H1 (cell line): ENCODE measurements at regions not wholly inside any gene's neighbourhood (a gene's known extent, or its start where the extent isn't known, plus 50 kb on each side); places are given as distances from the start of the nearest gene placed in this dataset.

Experiments used
- BACH1 ChIP-seq: IDR thresholded peaks from 2 replicates; pipeline ENCODE4 v1.6.1; 2012; ENCODE audit warnings: low read length, improper control_type of control experiment
- CHD7 ChIP-seq: fragments of 300-600 bp; sonication (generic); IDR thresholded peaks from 2 replicates; pipeline ENCODE4 v1.7.1; 2012; ENCODE audit warnings: low read length, moderate library complexity, mild to moderate bottlenecking, inconsistent platforms; ENCODE audit not compliant: insufficient replicate concordance
- CTBP2 ChIP-seq: IDR thresholded peaks from 2 replicates; pipeline ENCODE4 v1.7.0; 2011; ENCODE audit warnings: borderline replicate concordance, mild to moderate bottlenecking, moderate library complexity, mixed read lengths, low read length; ENCODE audit not compliant: insufficient read depth, insufficient read length
- GABPA ChIP-seq: IDR thresholded peaks from 2 replicates; pipeline ENCODE4 v1.6.1; 2011; ENCODE audit warnings: mild to moderate bottlenecking, low read length, moderate library complexity, borderline replicate concordance; ENCODE audit not compliant: insufficient read depth
- KDM4A ChIP-seq: IDR thresholded peaks from one replicate; pipeline ENCODE4 v1.7.1; 2012; ENCODE audit warnings: low read depth, mild to moderate bottlenecking, moderate library complexity, low read length, inconsistent platforms; ENCODE audit not compliant: severe bottlenecking
- MAFK ChIP-seq: IDR thresholded peaks from 2 replicates; pipeline ENCODE4 v1.6.1; 2012; ENCODE audit warnings: low read depth, mild to moderate bottlenecking, improper control_type of control experiment, low read length
- MAX ChIP-seq: IDR thresholded peaks from 2 replicates; pipeline ENCODE4 v1.6.1; 2012; ENCODE audit warnings: inconsistent platforms
- SAP30 ChIP-seq: fragments of 300-600 bp; sonication (generic); IDR thresholded peaks from 2 replicates; pipeline ENCODE4 v1.7.1; 2012; ENCODE audit warnings: low read length, moderate library complexity, mild to moderate bottlenecking, inconsistent platforms; ENCODE audit not compliant: insufficient read depth, insufficient replicate concordance
- SP4 ChIP-seq: IDR thresholded peaks from 2 replicates; pipeline ENCODE4 v1.6.1; 2012; ENCODE audit warnings: low read length, inconsistent platforms
- SRF ChIP-seq: IDR thresholded peaks from 2 replicates; pipeline ENCODE4 v1.6.1; 2011; ENCODE audit warnings: mild to moderate bottlenecking, low read depth, low read length, moderate library complexity
- TCF12 ChIP-seq: IDR thresholded peaks from 2 replicates; pipeline ENCODE4 v1.6.1; 2011; ENCODE audit warnings: low read depth, mild to moderate bottlenecking, low read length
- TEAD4 ChIP-seq: IDR thresholded peaks from 2 replicates; pipeline ENCODE4 v1.6.1; 2012; ENCODE audit warnings: low read depth, low read length, inconsistent platforms, mixed read lengths

- no peak for TF ChIP-seq CHD7
- no peak for TF ChIP-seq SRF
- no peak for TF ChIP-seq BACH1
- TF ChIP-seq SP4, result 0 out of 2 replicates have a peak, but pooled peaks have one; percentile 13
- no peak for TF ChIP-seq TEAD4
- no peak for TF ChIP-seq CTBP2
- TF ChIP-seq TCF12, result peak; percentile 85
- TF ChIP-seq MAFK, result no peak
- TF ChIP-seq SAP30, result no peak
- TF ChIP-seq KDM4A, result no peak
- no peak for TF ChIP-seq GABPA
- TF ChIP-seq MAX, result peak; percentile 19; the same call in 1 of the 2 replicates
These were observed 69.2 kb upstream of the SSBP3 start (continued) for GRCh38 chr1:54475357-54475881.
